Muscle layer of duodenum (tissue), 2 donors: ENCODE measurements at regions not wholly inside any gene's neighbourhood (a gene's known extent, or its start where the extent isn't known, plus 50 kb on each side); places are given as distances from the start of the nearest gene placed in this dataset.

Source experiments
- H3K27ac ChIP-seq: one replicate; pipeline ENCODE4 v1.7.0; 2013; ENCODE audit warnings: mild to moderate bottlenecking, low read length
- H3K27me3 ChIP-seq: one replicate; pipeline ENCODE4 v1.7.0; 2013; ENCODE audit warnings: low read depth, mild to moderate bottlenecking, control low read depth, low read length
- H3K36me3 ChIP-seq, 2 donors: one replicate each; pipeline ENCODE4 v1.7.0; 2013; ENCODE audit warnings: low read length in 2 of 2, control low read depth in 1 of 2, mild to moderate bottlenecking in 1 of 2; ENCODE audit not compliant: insufficient read depth in 2 of 2, control insufficient read depth in 1 of 2
- H3K4me1 ChIP-seq, 2 donors: one replicate each; pipeline ENCODE4 v1.7.0; 2013; ENCODE audit warnings: low read length in 2 of 2, mild to moderate bottlenecking in 2 of 2, control low read depth in 1 of 2, moderate library complexity in 1 of 2; ENCODE audit not compliant: insufficient read depth in 2 of 2, control insufficient read depth in 1 of 2
- H3K4me3 ChIP-seq, 2 donors: one replicate each; pipeline ENCODE4 v1.7.0; 2013; ENCODE audit warnings: low read length in 2 of 2, low read depth in 1 of 2, mild to moderate bottlenecking in 1 of 2
- H3K9me3 ChIP-seq, 2 donors: one replicate each; pipeline ENCODE4 v1.7.0; 2013; ENCODE audit warnings: low read length in 2 of 2, control low read depth in 1 of 2, mild to moderate bottlenecking in 1 of 2; ENCODE audit not compliant: control insufficient read depth in 1 of 2
- donor health status: healthy.

DNA sequence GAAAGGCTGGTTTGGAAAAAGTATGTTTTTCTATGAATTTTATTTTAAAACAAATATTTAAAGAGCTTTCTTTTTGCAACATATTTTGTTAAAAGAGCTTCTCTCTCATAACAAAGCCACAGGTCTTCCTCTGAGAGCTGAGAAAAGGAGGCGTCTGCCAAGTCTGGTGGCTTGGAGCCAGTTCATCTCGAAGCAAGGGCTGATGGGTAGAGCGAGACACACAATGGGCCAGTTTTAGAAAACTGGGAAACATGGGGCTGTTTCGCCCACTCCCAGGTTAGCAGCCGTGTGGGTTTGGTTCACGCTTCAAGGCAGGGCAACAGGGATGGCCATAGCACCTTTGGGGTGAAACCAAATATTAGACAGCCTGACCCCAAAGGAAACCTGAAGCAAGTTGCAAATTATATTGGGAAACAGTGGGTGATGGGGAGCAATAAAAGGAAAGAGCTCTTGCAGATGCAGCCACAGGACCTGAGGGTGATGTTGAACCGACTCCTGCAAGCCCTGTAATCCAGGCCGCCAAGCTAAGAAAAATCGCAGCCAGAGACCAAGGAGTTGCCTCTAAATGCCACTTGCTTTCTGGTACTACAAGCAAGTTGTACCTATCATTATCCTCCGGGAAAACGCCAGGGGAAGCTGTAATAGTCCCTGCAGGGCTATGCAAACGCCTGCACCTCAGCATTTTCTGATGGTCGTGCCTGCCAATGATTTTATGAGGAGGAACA is 88.4 kb upstream of the GALNT15 start:
- Histone ChIP-seq H3K36me3 (no peaks in the 10 kb centered on the region), H3K27me3 (no peaks in the 10 kb centered on the region), H3K9me3 (peaks cover 0 to 5% of the 10 kb centered on the region in 2 donors), H3K4me1 (peaks cover 0 to 19% of the 10 kb centered on the region in 2 donors), H3K4me3 (no peak overlapping the region), H3K27ac (no peak overlapping the region)

- Histone ChIP-seq H3K4me3 (no peak overlapping the region), H3K9me3 (peaks cover 0 to under 1% of the 10 kb centered on the region in 2 donors), H3K36me3 (no peaks in the 10 kb centered on the region), H3K4me1 (peaks cover 0 to 19% of the 10 kb centered on the region in 2 donors), H3K27me3 (no peaks in the 10 kb centered on the region), H3K27ac (no peak overlapping the region)
Measured at GRCh38 chr3:16086690-16087089, 87.8 kb upstream of the GALNT15 start.

- no peaks in the 10 kb centered on the region for H3K9me3 ChIP-seq
- no peak overlapping the region for H3K4me3 ChIP-seq
- no peaks in the 10 kb centered on the region for H3K27me3 ChIP-seq
- H3K4me1 ChIP-seq, result peaks cover 0 to 19% of the 10 kb centered on the region in 2 donors
- H3K36me3 ChIP-seq, result no peaks in the 10 kb centered on the region
- no peak overlapping the region for H3K27ac ChIP-seq
Measured at GRCh38 chr3:16088496-16088895, 86.0 kb upstream of the GALNT15 start.

DNA sequence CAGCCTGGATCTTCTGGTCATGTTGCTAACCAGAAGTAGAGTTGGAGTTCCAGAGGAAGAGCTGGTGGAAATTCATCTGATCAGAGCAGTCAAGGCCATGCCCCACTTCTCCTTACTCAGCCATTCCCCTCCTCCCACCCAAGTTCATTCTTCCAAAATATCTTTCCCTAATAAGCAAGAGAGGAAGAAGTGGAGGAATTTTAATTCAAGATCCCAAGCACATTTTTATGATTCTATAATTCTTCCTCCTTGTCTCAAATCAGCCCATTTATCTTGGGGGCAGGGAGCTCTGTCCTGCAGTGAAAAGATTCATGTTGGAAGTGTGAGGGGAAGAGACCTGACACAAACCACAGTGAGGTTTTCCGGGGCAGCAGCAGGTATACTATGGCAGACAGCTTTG is 85.0 kb upstream of the GALNT15 start:
- Histone ChIP-seq H3K4me3 (no peak overlapping the region), H3K36me3 (no peaks in the 10 kb centered on the region), H3K4me1 (peaks cover 0 to 19% of the 10 kb centered on the region in 2 donors), H3K27ac (no peak overlapping the region), H3K9me3 (no peaks in the 10 kb centered on the region), H3K27me3 (no peaks in the 10 kb centered on the region)

- H3K27me3 ChIP-seq, result no peaks in the 10 kb centered on the region
- H3K36me3 ChIP-seq, result no peaks in the 10 kb centered on the region
- H3K27ac ChIP-seq, result no peak overlapping the region
- peaks cover 0 to 19% of the 10 kb centered on the region in 2 donors for H3K4me1 ChIP-seq
- H3K4me3 ChIP-seq, result no peak overlapping the region
- H3K9me3 ChIP-seq, result no peaks in the 10 kb centered on the region
Measured at GRCh38 chr3:16090024-16090423, 84.5 kb upstream of the GALNT15 start.

DNA sequence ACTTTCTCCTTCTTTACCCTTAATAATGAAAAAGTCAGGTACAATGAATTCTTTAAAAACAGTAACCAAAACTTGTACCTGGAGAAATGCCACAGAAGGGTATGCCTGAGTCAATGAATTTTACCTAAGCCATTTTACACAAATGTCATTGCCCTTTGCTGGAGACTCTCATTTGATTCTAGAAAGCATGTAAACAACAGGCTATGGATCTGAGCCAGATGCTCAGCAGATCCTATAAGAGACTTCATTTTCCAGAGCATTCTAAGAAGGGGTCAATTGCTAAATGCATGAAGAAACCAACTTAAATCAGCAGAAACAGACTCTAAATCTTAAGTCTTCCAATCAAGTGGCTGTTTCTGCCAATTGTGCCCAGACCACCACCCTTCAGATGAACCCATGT is 83.8 kb upstream of the GALNT15 start:
- H3K9me3 ChIP-seq, result no peaks in the 10 kb centered on the region
- H3K4me1 ChIP-seq, result peaks cover 0 to 14% of the 10 kb centered on the region in 2 donors
- H3K27me3 ChIP-seq, result no peaks in the 10 kb centered on the region
- H3K27ac ChIP-seq, result no peak overlapping the region
- no peak overlapping the region for H3K4me3 ChIP-seq
- H3K36me3 ChIP-seq, result no peaks in the 10 kb centered on the region

DNA sequence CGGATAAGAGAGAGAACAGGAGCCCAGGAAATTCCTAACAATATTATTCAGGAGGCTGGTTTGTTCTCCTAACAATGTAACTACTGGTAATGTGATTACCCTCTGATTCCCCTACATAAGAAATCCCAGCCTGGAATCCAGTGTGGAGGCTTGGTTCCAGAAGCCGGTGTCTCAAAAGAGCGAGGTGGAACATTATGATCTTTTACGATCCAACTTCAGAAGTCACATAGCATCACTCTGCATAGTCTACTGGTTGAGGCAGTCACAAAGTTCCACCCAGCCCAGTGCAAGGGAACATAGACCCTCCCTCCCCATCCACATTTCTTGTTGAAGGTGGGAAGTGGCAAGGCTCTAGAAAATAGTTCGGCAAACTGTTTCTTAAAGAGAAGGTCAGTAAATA is 81.6 kb upstream of the GALNT15 start:
- Histone ChIP-seq H3K27ac (no peak overlapping the region), H3K4me3 (no peak overlapping the region), H3K4me1 (peaks cover 0 to 6% of the 10 kb centered on the region in 2 donors), H3K36me3 (no peaks in the 10 kb centered on the region), H3K27me3 (no peaks in the 10 kb centered on the region), H3K9me3 (no peaks in the 10 kb centered on the region)

DNA sequence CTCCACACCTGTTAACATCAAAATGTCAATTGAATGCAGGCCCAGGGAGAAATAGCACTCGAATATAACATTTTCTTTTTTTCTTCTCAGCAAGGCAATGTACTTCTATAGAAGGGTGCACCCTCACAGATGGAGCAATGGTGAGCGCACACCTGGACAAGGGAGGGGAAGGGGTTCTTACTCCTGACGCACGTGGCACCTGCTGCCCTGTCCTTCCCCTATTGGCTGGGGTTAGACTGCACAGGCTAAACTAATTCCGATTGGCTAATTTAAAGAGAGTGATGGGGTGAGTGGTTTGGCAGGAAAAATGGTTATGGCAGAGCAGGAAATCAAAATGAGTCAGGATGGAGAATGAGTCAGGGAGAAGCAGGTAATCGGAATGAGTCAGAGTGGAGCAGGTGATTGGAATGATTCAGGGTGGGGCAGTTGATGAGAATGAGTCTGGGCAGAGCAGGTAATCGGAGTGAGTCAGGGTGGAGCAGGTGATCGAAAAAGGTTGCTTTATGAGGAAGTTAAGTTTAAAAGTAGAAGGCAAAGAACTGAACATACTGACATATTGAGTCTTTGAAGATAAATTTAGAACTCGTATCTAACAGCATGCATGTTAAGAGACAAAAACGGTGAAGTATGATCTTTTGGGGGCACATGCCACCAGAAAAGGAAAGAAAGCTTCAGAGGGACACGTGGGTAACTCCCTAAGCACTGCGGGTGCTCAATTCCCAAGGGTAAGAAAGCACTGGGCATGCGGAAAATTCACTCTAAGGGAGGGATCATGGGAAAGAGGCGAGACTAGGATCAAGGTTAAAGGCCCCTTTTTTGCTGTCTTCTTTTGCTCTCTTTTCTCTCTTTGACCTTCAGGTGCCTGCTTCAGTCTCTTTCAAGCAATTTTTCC is 72.9 kb upstream of the GALNT15 start:
- Histone ChIP-seq H3K9me3 (no peaks in the 10 kb centered on the region), H3K4me3 (no peak overlapping the region), H3K36me3 (no peaks in the 10 kb centered on the region), H3K27ac (peak overlapping the region; percentile 8), H3K4me1 (no peaks in the 10 kb centered on the region), H3K27me3 (no peaks in the 10 kb centered on the region)

DNA sequence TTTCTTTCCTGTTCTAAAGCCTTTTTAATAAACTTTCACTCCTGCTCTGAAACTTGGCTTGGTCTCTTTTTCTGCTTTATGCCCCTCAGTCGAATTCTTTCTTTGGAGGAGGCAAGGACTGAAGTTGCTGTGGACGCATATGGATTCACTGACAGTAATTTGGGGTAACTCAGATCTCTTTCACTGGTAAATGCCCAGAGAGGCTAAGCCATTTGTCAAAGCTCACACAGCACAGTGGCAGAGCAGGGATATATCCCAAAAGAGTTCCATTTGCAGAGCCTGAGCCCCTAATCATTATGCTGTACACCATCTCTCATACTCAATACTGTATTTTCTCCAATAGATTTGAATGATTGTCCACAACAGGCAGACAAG is 72.3 kb upstream of the GALNT15 start:
- Histone ChIP-seq H3K36me3 (no peaks in the 10 kb centered on the region), H3K27me3 (no peaks in the 10 kb centered on the region), H3K4me1 (no peaks in the 10 kb centered on the region), H3K4me3 (no peak overlapping the region), H3K27ac (peak overlapping the region; percentile 8), H3K9me3 (no peaks in the 10 kb centered on the region)

GRCh38 chr3:16102905-16103364 is 71.5 kb upstream of the GALNT15 start:
- H3K4me3 ChIP-seq, result no peak overlapping the region
- H3K4me1 ChIP-seq, result no peaks in the 10 kb centered on the region
- H3K27me3 ChIP-seq, result no peaks in the 10 kb centered on the region
- no peaks in the 10 kb centered on the region for H3K9me3 ChIP-seq
- H3K27ac ChIP-seq, result no peak overlapping the region
- no peaks in the 10 kb centered on the region for H3K36me3 ChIP-seq

GRCh38 chr3:16103472-16103871 is 71.0 kb upstream of the GALNT15 start:
- Histone ChIP-seq H3K36me3 (no peaks in the 10 kb centered on the region), H3K4me3 (no peak overlapping the region), H3K4me1 (no peaks in the 10 kb centered on the region), H3K27me3 (no peaks in the 10 kb centered on the region), H3K9me3 (no peaks in the 10 kb centered on the region), H3K27ac (peak overlapping the region; percentile 19)
